DMS 273 (cell line): ENCODE measurements at regions not wholly inside any gene's neighbourhood (a gene's known extent, or its start where the extent isn't known, plus 50 kb on each side); places are given as distances from the start of the nearest gene placed in this dataset.
"Not testable (repeated sequence)": the region's sequence is repeated elsewhere in the genome, so short reads cannot be mapped to it uniquely, and the experiment has no call there.

Experiments used
- DNase-seq: peaks from one replicate; lab custom pipeline; 2025; ENCODE audit not compliant: unreplicated experiment; lab: John Stamatoyannopoulos, UW

DNA sequence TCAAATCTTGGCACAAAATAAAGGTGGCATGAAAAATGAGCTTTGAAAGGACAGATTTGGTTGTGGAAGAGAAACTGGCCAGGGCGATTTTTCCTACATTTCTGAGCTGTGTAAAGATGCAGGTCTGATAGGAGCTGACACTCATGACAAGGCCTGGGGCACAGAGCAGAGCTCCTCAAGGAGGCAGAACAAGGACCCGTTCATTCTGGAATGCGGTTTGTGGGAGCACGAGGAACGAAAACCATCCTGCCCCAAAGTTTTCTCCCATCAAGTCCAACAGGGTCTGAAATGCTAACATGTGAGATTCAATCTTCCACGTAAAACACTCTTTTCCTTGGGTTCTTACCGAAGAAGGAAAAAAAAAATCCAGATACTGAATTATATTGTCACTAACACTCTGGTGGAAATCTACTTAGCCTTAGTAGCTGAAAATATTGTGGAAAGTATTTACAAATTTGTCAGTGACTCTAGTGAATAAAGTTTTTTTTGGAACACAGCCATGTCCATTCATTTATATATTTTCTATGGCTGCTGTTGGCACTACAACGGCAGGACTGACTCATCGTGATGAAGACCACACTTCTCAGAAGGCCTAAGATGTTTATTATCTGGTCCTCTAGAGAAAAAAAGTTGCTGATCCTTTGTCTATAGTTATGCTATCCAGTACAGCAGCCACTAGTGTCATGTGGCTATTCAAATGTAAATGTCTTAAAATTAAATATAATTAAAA lies 215.7 kb downstream of the BAMBI start:
- no peak for DNase-seq

DNA sequence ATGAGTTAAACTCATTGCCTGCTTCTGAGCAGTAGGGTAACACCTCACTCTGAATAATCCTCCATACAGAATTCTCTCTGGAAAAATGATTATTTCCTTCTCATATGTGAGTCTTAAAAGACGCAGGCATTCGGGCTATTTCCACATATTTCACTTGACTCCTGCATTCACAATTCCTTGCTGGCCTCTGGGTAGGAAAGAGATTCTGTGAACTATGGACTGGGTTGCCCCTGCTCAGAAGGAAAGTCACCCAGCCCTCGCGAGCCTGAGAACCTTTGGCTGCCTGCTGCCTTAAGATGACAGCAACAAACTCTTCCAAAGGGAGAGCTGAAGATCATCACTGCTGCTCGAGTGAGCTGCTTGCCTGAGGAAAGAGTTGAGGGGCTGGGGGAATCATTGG lies 216.8 kb downstream of the BAMBI start:
- DNase-seq, result no peak

DNA sequence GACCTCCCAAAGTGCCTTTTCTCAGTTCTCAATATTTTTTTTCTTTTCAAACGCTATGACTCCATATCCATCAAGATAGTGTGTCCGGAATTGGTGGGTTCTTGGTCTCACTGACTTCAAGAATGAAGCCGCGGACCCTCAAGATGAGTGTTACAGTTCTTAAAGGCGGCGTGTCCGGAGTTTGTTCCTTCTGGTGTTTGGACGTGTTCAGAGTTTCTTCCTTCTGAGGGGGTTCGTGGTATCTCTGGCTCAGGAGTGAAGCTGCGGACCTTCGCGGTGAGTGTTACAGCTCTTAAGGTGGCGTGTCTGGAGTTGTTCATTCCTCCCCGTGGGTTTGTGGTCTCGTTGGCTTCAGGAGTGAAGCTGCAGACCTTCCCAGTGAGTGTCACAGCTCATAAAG lies 218.3 kb downstream of the BAMBI start:
- DNase-seq, result not testable (repeated sequence)

DNA sequence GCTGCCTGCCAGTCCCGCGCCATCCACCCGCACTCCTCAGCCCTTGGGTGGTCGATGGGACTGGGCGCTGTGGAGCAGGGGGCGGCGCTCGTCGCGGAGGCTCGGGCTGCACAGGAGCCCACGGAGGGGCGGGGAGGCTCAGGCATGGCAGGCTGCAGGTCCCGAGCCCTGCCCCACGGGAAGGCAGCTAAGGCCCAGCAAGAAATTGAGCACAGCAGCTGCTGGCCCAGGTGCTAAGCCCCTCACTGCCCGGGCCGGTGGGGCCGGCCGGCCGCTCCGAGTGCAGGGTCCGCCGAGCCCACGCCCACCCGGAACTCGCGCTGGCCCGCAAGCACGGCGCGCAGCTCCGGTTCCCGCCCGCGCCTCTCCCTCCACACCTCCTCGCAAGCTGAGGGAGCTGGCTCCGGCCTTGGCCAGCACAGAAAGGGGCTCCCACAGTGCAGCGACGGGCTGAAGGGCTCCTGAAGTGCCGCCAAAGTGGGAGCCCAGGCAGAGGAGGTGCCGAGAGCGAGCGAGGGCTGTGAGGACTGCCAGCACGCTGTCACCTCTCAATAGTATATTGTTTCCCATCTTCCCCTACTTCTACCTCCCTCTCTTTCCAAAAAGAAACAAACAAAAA lies 219.6 kb downstream of the BAMBI start:
- not testable (repeated sequence) for DNase-seq

DNA sequence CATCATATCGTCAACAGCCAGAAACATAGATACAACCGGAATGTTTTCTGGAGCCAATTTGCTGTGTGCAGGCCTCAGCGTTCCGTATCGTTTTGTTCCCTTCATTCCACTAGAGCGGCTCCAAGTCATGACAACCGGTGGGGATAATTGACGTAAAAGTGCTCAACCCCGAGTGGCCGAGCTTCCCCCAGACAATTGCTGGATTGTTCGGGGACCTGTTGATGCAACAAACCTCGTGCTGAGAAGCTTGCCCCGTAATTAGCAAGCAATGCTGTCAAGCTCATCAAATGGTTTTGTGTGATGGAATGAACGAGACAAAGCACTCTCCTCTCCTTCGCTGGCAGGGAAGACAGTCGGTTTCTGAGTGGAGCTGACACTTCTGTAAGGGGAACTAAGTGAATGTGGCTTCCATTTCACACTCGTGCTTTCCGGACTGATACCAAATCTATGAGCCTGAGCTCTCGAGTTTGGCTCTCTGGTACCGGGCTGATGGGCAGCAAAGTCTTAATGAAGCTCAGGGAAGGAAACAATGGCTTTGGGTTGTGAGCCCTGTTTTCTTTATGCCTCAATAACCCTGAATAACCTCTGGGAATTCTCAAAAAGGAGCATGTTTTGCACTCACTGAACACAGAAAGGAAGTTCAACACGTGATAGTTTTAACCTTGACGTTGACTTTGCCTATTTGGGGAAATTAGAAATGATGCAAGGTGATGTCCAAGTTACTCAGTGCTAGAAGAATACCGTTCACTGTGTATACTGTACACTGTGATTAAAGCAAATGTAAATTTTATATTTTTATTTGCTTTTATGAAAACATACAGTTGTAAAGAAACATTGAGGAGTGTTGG lies 220.5 kb downstream of the BAMBI start:
- DNase-seq, result no peak

DNA sequence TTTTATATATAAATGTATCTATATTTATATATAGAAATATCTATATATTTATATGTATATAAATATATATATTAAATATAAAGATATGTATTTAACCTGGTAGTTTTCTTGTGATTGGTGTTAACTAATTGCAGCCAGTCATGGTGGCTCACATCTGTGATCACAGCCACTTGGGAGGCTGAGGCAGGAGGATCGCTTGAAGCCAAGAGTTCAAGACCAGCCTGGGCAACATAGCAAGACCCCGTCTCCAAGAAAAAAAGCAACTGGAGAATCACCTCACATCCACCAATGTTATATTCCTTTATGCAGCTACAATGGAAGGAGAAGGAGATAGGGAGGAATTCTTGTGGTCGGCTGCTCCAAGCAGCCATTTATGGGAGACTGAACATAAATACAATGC lies 224.9 kb downstream of the BAMBI start:
- no peak for DNase-seq

DNA sequence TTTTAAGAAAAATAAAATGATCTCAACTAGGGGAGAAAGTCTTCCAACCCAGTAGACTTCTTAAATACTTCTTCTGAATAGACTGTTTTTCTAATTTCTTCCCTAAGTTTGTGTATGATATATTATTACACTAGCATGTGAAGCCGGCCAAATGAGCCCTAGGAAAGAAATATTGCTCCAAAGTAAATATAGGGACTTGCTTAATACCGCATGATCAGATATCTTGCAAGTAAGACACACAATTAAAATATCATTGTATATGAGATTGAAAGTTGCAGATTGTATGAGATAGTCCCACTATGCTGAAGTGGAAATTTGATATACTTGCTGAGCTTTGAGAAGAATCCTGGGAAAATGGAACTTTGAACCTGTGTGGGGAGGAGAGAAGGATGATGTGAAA lies 225.7 kb downstream of the BAMBI start:
- DNase-seq, result no peak

DNA sequence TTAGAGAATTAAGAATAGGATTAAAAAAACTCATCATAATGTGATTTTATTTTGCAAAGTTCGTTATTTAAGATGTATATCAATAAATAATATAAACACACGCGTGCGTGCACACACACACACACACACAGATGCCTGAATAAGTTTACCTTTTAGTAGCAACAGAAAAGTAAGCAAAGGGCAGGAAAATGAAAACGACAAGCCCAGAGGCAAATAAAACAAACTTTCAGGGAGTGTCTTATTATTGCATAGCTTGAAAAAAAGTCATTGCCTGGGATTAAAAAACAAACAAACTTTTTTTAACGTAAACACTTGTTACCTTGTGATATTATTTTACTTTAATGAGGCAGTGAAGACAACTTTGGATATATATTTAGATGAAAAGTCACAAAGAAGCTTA lies 226.4 kb downstream of the BAMBI start:
- DNase-seq, result no peak

DNA sequence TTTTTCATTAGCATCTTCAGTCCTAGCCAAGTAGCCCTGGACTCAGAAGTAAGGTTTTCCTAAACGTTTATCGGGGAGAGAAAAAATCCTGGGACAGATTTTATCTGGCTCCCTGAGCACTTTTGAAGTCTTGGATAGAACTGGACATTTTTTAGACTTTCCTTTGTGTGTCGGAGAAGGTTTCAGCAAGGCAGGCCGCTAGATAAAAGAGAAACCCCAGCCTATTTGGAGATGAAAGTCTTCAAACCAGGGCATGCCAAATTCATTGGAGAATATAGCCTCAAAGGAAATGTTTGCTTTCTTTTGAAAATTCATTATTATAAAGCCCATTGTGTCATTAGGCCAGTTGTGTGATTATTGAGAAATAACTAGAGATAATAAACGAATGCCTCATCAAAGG lies 228.1 kb downstream of the BAMBI start:
- no peak for DNase-seq

DNA sequence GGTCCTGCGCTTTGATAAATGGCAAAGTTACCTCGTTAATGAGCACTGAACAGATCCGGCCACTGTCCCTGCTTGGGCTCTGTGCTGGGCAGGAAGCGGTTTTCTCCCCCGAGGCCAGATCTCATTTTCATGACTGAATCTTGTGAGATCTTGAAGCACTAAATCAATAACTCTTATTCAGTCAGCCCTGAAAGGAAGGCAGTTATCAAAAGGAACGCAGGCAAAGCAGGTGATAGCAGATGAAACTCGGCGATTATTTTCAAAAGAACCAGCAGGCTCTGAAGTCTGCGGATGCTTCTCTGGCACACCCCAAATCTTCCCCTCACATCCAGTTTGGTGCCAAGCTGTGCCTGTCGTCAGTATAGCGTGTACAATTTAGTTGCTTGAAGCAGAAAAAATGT lies 228.7 kb downstream of the BAMBI start:
- no peak for DNase-seq

DNA sequence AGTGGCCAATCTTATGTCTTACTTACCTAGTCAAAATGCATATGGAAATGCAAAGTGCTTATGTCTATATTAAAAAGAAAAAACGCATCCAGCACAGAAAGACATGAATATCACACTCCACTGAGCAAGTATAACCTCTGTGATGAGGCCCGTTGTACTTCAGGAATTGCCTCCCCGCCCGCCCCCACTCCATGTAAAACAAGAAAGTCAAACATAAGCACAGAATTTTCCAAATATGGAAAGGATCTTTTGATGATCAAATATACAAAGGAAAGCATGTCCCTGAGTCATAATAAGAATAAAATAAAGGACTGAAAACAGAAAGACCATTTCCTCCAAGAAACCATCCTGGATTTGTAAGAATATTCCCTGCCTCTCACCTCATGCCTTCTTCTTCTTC lies 229.1 kb downstream of the BAMBI start:
- DNase-seq, result no peak

DNA sequence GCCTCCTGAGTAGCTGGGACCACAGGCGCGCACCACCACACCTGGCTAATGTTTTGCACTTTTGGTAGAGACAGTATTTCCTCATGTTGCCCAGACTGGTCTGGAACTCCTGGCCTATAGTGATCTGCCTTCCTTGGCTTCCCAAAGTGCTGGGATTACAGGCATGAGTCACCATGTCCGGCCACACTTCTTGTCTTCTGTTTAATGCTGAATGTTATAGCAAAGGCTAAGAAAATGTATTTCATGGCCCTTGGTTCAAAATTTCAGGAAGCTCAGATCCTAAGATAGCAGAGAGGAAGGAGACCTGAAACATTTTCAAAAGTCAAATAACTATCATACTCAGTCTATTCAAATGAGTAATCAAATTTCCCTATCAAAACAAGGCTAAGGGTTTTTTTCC lies 229.6 kb downstream of the BAMBI start:
- no peak for DNase-seq

DNA sequence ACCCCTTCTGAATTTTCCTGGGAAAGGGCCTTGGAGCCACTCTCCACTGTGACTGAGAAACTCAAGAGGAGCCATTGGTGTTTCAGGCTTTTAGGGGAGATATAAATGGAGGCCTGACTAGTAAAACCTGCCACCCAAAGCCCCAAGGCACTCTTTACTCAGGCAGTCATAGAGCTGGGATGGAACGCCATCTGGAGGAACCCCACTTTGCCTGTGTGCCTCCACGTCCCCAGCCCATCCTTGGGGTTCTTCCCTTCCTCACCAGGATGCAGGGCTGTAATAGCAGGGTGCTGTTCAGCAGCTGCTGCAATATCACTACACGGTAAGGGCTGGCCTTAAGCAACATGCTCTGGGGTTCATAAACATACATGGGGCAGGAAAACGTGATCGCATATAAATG lies 232.6 kb downstream of the BAMBI start:
- DNase-seq, result no peak

DNA sequence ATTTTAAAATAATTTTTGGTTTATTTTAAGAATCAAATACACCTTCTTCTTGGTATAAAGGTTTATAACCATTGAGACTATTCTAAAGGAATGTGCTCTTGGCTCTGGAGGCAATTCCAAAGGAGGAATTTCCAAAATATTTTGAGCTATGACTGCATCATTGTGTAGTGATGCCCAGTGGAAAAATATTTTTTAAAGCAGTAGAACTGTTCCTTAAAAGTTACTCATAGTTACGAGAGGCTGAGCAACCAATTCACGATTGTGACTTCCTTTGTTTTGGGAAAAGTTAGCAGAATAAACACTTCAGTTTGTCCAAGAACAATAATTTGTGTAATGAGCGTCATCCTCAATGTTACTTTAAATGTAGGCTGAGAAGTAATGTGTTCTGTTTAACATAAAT lies 233.6 kb downstream of the BAMBI start:
- DNase-seq, result no peak

DNA sequence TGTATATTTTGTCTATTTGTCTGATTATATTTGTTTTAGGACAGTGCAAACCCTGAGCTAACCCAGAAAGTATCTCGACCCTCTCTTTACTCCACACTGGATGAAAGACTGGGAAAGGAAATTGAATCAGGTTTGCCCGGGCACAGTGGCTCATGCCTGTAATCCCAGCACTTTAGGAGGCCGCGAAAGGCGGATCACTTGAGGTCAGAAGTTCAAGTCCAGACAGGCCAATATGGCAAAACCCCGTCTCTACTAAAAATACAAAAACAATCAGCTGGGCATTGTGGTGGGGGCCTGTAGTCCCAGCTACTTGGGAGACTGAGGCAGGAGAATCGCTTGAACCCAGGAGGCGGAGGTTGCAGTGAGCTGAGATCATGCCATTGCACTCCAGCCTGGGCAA lies 234.2 kb downstream of the BAMBI start:
- DNase-seq, result not testable (repeated sequence)

DNA sequence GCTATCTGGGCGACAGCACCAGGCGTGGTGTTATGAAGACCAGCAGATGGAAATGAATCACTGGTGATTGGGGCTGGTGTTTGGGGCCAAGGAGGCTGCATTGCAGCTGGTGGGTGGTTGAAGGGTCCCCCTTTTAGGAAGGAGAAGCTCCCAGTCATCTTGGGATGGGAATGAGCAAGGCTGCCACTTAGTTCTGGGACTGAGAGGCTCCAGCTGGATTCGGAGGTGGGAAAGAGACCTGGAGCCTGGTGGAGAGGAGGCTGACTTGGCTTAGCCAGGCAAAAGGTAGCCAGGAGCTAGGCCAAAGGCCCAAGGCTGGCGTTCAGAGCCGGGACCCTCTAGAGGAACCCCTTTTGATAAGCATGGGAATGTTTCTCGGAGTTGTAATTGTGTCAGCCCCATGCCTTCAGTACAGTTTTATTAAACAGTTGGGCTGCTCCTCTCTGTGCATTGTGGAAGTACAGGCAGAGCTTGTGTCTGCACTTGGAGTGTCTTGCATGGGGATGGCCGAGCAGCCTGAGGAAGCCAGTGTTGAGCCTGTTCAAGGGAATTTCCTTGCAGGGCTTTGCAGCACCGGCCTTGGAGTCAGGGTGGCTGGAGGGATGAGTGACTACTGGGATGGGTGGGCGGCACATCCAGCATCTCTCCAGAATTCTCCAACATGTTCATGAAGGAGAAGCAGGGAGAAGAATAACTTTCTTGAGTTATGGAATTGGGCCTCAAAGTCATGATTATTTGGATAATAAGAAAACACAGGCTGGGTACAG lies 234.9 kb downstream of the BAMBI start:
- no peak for DNase-seq

DNA sequence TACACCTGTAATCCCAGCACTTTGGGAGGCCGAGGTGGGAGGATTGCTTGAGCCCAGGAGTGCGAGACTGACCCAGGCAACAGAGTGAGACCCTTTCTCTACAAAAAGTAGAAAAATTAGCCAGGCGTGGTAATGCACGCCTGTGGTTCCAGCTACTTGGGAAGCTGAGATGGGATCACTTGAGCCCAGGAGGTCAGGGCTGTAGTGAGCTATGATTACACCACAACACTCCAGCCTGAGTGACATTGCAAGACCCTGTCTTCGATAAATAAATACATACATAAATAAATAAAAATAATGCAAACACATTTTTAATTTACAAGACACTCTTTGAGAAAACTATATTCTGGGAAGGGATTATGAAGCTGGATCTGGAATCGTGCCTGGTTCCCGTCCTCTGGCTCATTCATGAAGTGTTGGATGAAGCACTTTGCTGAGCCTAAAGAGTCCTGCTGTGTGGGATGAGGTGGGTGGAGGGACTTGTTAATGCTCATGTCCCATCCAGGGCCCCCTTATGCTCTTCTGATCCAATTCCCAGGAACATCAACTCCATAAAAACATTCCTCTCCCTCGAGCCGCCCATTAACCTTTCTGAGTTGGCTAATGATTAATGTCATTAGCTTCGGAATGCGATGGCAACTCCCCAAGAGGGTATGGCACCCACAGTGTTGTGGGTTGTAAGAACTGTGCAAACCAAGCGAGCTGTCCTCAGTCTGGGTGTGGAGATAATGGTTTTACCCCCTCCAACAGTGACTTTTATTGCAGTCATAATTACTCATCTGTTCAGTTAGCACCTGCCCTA lies 236.3 kb downstream of the BAMBI start:
- DNase-seq, result no peak

DNA sequence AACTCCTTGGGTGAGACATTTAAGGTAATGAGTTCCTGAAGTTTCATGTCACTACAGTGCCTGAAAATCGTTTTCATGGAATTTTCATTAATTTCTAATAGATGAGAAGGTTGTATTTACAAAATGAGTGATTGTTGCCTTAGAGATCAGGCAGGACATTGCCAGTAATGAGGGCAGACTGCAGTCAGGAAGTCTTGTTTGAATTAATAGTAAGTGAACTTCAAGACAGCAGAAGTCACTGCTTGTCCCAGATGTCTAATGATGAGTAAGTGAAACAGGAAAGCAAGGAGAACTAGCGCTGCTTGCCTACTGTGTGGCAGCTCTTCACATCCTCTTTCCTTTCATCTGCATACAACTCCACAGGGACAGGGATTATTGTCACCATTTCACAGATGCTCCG lies 237.4 kb downstream of the BAMBI start:
- no peak for DNase-seq

DNA sequence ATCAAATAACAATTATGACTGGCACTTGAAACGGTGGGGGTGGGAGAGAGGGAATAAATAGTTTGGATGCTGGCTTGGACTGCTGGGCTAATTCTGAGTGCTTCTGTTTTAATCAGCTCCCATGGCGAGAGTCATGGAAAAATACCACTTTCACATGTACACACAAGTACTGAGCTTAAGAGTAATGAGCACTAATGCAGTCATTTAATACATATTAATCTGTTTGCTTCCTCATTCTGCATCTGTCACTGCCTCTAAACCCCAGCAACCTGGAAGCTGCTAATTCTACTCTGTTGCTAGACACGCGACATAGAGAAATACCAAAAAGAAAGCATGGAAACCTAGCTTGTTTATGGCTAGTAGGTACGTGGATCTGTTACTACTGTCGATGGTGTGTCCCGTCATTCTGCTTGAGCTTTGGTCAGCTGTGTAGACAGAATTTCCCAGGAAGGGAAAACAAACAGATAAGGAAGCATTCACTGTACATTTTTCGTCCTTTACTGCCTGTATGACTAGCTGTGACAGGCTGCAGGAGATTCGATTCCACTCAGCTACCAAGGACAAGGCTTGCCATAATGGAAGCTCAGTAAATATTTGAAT lies 238.8 kb downstream of the BAMBI start:
- DNase-seq, result no peak

DNA sequence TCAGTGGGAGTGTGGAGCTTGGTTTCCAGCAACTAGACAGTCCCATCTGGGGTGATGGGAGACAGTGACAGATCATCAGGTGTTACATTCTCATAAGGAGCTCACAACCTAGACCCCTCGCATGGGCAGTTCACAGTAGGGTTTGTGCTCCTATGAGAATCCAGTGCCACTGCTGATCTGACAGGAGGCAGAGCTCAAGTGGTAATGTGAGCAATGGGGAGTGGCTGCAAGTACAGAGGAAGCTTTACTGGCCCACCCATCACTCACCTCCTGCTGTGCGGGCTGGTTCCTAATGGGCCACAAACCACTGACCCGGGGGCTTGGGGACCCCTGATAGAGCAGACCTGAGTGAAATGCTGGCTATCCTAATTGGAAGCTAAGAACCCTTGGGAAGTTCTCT lies 242.8 kb downstream of the BAMBI start:
- DNase-seq, result no peak
